T-cell (primary cell): ENCODE measurements at regions not wholly inside any gene's neighbourhood (a gene's known extent, or its start where the extent isn't known, plus 50 kb on each side); places are given as distances from the start of the nearest gene placed in this dataset.

Experiments
- ATAC-seq, 4 experiments: fragments of 200-7000 bp in 3 of 4; fragments of 150-1000 bp in 1 of 4; cut with Tn5 transposase; replicated peaks in 1 of 4; 1 replicate in 3 of 4; 2 replicates in 1 of 4; pipeline ENCODE4 v1.10.0; 2021; ENCODE audit warnings: moderate library complexity in 3 of 4, mild to moderate bottlenecking in 2 of 4, moderate number of reproducible peaks in 1 of 4
- CTCF ChIA-PET, 2 donors: fragments of 300-600 bp; sonication (Branson Sonifier 250); formaldehyde crosslinking; loops; one replicate each; lab custom pipeline; 2022; ENCODE audit warnings: antibody characterized with exemption in 2 of 2; lab: Charles Lee
- POLR2A ChIA-PET, 2 donors: fragments of 300-600 bp; sonication (Branson Sonifier 250); formaldehyde crosslinking; loops; one replicate each; lab custom pipeline; 2022; ENCODE audit warnings: antibody characterized with exemption in 2 of 2; lab: Charles Lee
- DNase-seq, 35 experiments: peaks; one replicate each; pipeline versions ENCODE4 v3.0.0 to v3.0.0-alpha.2; 2013 to 2023
- H3K27ac ChIP-seq: one replicate; pipeline ENCODE4 v1.5.1; 2013; ENCODE audit warnings: low read length
- H3K27me3 ChIP-seq, 2 experiments: replicated peaks in 1 of 2; 1 replicate in 1 of 2; 2 replicates in 1 of 2; pipeline versions ENCODE4 v1.6.1 to v1.7.0; 2013; ENCODE audit warnings: low read length in 1 of 2, mixed read lengths in 1 of 2; ENCODE audit not compliant: control insufficient read depth in 2 of 2, insufficient read depth in 2 of 2; ENCODE audit errors: extremely low read depth in 1 of 2
- H3K36me3 ChIP-seq, 2 donors: 1 replicate in 1 of 2; 2 replicates in 1 of 2; pipeline versions ENCODE4 v1.6.1 to v1.7.0; 2013; ENCODE audit warnings: low read length in 1 of 2; ENCODE audit not compliant: control insufficient read depth in 2 of 2, insufficient read depth in 1 of 2; ENCODE audit errors: extremely low read depth in 1 of 2
- H3K4me1 ChIP-seq, 2 experiments: 1 replicate in 1 of 2; 2 replicates in 1 of 2; pipeline versions ENCODE4 v1.6.1 to v1.7.0; 2013; ENCODE audit warnings: low read length in 2 of 2, mixed read lengths in 1 of 2; ENCODE audit not compliant: insufficient read depth in 2 of 2, control insufficient read depth in 1 of 2; ENCODE audit errors: extremely low read depth in 1 of 2
- H3K4me3 ChIP-seq, 2 donors: 1 replicate in 1 of 2; 2 replicates in 1 of 2; pipeline versions ENCODE4 v1.5.1 to v1.7.0; 2013; ENCODE audit warnings: mild to moderate bottlenecking in 2 of 2, low read length in 1 of 2, moderate library complexity in 1 of 2; ENCODE audit not compliant: control insufficient read depth in 1 of 2; ENCODE audit errors: extremely low read depth in 1 of 2
- H3K9me3 ChIP-seq: 2 replicates; pipeline ENCODE4 v1.7.0; 2013
- H3K27ac Mint-ChIP-seq, 2 donors: one replicate each; pipeline ENCODE4 v1.8.0; 2020 to 2021; ENCODE audit warnings: mild to moderate bottlenecking in 2 of 2, mixed read lengths in 2 of 2
- H3K27me3 Mint-ChIP-seq, 2 donors: one replicate each; pipeline ENCODE4 v1.8.0; 2021 to 2022; ENCODE audit warnings: mixed read lengths in 2 of 2
- H3K36me3 Mint-ChIP-seq: one replicate; pipeline ENCODE4 v1.8.0; 2021; ENCODE audit warnings: mixed read lengths
- H3K4me1 Mint-ChIP-seq, 3 donors: one replicate each; pipeline ENCODE4 v1.8.0; 2020 to 2022; ENCODE audit warnings: mixed read lengths in 3 of 3, mild to moderate bottlenecking in 1 of 3
- H3K4me3 Mint-ChIP-seq, 3 donors: one replicate each; pipeline ENCODE4 v1.8.0; 2020 to 2022; ENCODE audit warnings: mild to moderate bottlenecking in 3 of 3, mixed read lengths in 3 of 3, moderate library complexity in 3 of 3
- H3K9me3 Mint-ChIP-seq, 3 donors: one replicate each; pipeline ENCODE4 v1.8.0; 2020 to 2022; ENCODE audit warnings: mixed read lengths in 3 of 3
- WGBS: methylation state at CpG from one replicate; pipeline ENCODE4 v1.1.5; 2013; ENCODE audit warnings: missing lambda C conversion rate; ENCODE audit not compliant: insufficient coverage; 5-methylcytosine and 5-hydroxymethylcytosine counted together

- peaks cover 2 to 14% (median 7%) of the 10 kb centered on the region in 3 donors for H3K9me3 Mint-ChIP-seq
- WGBS, result no CpG with 5 or more reads among the region's 1 CpG
- H3K4me1 ChIP-seq, result no peaks in the 10 kb centered on the region
- ChIA-PET CTCF (no interaction called here), POLR2A (no interaction called here)
- no peaks in the 10 kb centered on the region for H3K27me3 Mint-ChIP-seq
- H3K27ac Mint-ChIP-seq, result no peak overlapping the region
- H3K36me3 ChIP-seq, result no peaks in the 10 kb centered on the region
- ATAC-seq (no peak), DNase-seq (no peak)
- H3K27ac ChIP-seq, result no peak overlapping the region
- H3K4me3 ChIP-seq, result no peak overlapping the region
- H3K36me3 Mint-ChIP-seq, result no peaks in the 10 kb centered on the region
- no peaks in the 10 kb centered on the region for H3K27me3 ChIP-seq
- H3K4me1 Mint-ChIP-seq, result no peaks in the 10 kb centered on the region
- H3K9me3 ChIP-seq, result peaks cover 2% of the 10 kb centered on the region
- no peak overlapping the region for H3K4me3 Mint-ChIP-seq
These were observed 871.7 kb upstream of the ADAMTS5 start for GRCh38 chr21:27838573-27838972.

DNA sequence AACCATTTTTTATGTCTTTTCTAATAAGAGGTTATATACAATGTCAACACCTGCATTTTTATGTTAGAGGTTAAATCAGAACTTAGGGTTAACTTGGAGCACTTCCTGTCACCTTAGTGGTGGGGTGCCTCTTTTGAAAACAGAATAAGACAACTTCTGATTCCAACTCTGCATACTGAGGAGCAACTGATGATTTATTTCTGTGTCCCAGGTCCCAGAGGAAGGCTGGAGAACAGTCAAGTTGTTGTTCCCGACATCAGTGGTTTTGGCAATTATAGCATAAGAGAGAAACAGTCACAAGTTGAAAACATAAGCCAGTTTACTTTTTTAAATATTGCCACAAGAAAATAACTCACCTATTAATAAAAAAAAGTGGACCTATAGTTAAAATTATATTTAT is 871.0 kb upstream of the ADAMTS5 start:
- H3K4me3 Mint-ChIP-seq, result no peak overlapping the region
- no peaks in the 10 kb centered on the region for H3K27me3 Mint-ChIP-seq
- peaks cover 2% of the 10 kb centered on the region for H3K9me3 ChIP-seq
- H3K4me1 Mint-ChIP-seq, result no peaks in the 10 kb centered on the region
- ChIA-PET CTCF (no interaction called here), POLR2A (no interaction called here)
- H3K27me3 ChIP-seq, result no peaks in the 10 kb centered on the region
- DNase-seq, result no peak
- no peak overlapping the region for H3K27ac Mint-ChIP-seq
- H3K4me1 ChIP-seq, result no peaks in the 10 kb centered on the region
- no CpG with 5 or more reads among the region's 1 CpG for WGBS
- no peaks in the 10 kb centered on the region for H3K36me3 Mint-ChIP-seq
- no peak overlapping the region for H3K27ac ChIP-seq
- H3K36me3 ChIP-seq, result no peaks in the 10 kb centered on the region
- peaks cover 2 to 10% (median 4%) of the 10 kb centered on the region in 3 donors for H3K9me3 Mint-ChIP-seq
- no peak overlapping the region for H3K4me3 ChIP-seq
- ATAC-seq, result no peak

GRCh38 chr21:27833298-27833697 is 866.4 kb upstream of the ADAMTS5 start:
- no peaks in the 10 kb centered on the region for H3K27me3 Mint-ChIP-seq
- no CpG with 5 or more reads among the region's 3 CpGs for WGBS
- DNase-seq, result no peak
- H3K9me3 Mint-ChIP-seq, result peaks cover 4 to 17% (median 10%) of the 10 kb centered on the region in 3 donors
- H3K36me3 ChIP-seq, result no peaks in the 10 kb centered on the region
- no peak overlapping the region for H3K27ac ChIP-seq
- no peak overlapping the region for H3K4me3 ChIP-seq
- no peak for ATAC-seq
- H3K4me3 Mint-ChIP-seq, result no peak overlapping the region
- no peaks in the 10 kb centered on the region for H3K4me1 ChIP-seq
- H3K36me3 Mint-ChIP-seq, result no peaks in the 10 kb centered on the region
- ChIA-PET CTCF (no interaction called here), POLR2A (no interaction called here)
- H3K27me3 ChIP-seq, result no peaks in the 10 kb centered on the region
- no peak overlapping the region for H3K27ac Mint-ChIP-seq
- no peaks in the 10 kb centered on the region for H3K4me1 Mint-ChIP-seq
- no peaks in the 10 kb centered on the region for H3K9me3 ChIP-seq

DNA sequence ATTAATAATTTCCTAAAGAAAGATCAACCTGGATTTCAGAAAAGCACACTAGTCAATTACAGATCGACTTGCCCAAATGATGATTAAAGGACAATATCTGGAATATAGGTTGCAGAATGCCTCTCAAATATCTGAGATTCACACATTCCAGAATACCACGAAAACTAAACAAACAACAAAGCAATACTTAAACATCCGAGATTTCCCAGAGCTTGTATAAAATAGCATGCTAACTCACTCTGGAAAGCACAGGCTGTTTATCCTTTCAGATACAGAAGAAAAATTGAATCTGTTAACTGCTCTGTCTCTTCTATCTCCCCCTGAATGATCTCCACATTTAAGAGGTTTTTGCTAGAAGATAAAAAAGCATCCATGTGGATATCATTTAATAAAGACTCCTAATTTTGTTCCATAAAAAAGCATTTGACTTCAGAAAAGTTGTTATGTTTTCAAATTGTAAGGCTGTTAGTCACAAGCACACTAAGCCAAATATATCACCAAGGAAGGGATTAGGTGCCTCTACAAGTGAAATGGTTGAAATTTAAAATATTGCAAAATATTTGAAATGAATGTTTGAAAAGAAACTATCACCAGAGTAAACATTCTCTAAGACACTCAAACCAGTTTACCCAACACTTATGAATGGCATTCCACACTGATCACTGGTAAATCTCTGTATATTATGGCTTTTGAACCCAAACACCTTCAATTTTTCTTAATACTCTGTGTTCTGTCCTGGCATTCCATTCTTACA is 865.1 kb upstream of the ADAMTS5 start:
- H3K4me3 Mint-ChIP-seq, result no peak overlapping the region
- no peaks in the 10 kb centered on the region for H3K4me1 Mint-ChIP-seq
- no peaks in the 10 kb centered on the region for H3K27me3 Mint-ChIP-seq
- DNase-seq, result no peak
- WGBS, result no CpG with 5 or more reads among the region's 3 CpGs
- no peak overlapping the region for H3K27ac Mint-ChIP-seq
- H3K27ac ChIP-seq, result no peak overlapping the region
- no peaks in the 10 kb centered on the region for H3K27me3 ChIP-seq
- ChIA-PET POLR2A (no interaction called here), CTCF (no interaction called here)
- no peak for ATAC-seq
- H3K9me3 ChIP-seq, result no peaks in the 10 kb centered on the region
- no peaks in the 10 kb centered on the region for H3K36me3 Mint-ChIP-seq
- no peak overlapping the region for H3K4me3 ChIP-seq
- peaks cover 5 to 24% (median 10%) of the 10 kb centered on the region in 3 donors for H3K9me3 Mint-ChIP-seq
- H3K4me1 ChIP-seq, result no peaks in the 10 kb centered on the region
- H3K36me3 ChIP-seq, result no peaks in the 10 kb centered on the region

DNA sequence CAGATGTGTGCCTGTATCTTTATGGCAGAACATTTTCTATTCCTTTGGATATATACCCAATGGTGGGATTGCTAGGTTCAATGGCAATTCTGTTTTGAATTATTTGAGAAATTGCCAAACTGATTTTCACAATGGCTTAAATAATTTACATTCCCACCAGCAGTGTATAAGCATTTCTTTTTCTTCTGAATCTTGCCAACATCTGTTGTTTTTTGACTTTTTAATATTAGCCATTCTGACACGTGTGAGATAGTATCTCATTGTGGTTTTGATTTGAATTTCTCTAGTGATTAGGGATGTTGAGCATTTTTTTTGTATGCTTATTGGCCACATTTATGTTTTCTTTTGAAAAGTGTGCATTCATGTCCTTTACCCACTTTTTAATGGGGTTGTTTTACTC is 864.3 kb upstream of the ADAMTS5 start:
- no peaks in the 10 kb centered on the region for H3K27me3 Mint-ChIP-seq
- no CpG with 5 or more reads among the region's 1 CpG for WGBS
- H3K27ac Mint-ChIP-seq, result no peak overlapping the region
- ChIA-PET CTCF (no interaction called here), POLR2A (no interaction called here)
- DNase-seq (no peak), ATAC-seq (no peak)
- Histone ChIP-seq H3K9me3 (no peaks in the 10 kb centered on the region), H3K27me3 (no peaks in the 10 kb centered on the region), H3K36me3 (no peaks in the 10 kb centered on the region), H3K27ac (no peak overlapping the region), H3K4me3 (no peak overlapping the region), H3K4me1 (no peaks in the 10 kb centered on the region)
- no peaks in the 10 kb centered on the region for H3K36me3 Mint-ChIP-seq
- H3K4me3 Mint-ChIP-seq, result no peak overlapping the region
- no peaks in the 10 kb centered on the region for H3K4me1 Mint-ChIP-seq
- H3K9me3 Mint-ChIP-seq, result peaks cover 8 to 25% (median 10%) of the 10 kb centered on the region in 3 donors

GRCh38 chr21:27827972-27828371 is 861.1 kb upstream of the ADAMTS5 start:
- ATAC-seq, result no peak
- no peak overlapping the region for H3K27ac Mint-ChIP-seq
- WGBS, result no CpG with 5 or more reads among the region's 3 CpGs

More at GRCh38 chr21:27827972-27828371, 861.1 kb upstream of the ADAMTS5 start:
- no peaks in the 10 kb centered on the region for H3K36me3 ChIP-seq
- no peak overlapping the region for H3K27ac ChIP-seq
- peaks cover 10 to 17% (median 12%) of the 10 kb centered on the region in 3 donors for H3K9me3 Mint-ChIP-seq
- no peak for DNase-seq
- H3K36me3 Mint-ChIP-seq, result no peaks in the 10 kb centered on the region
- no peaks in the 10 kb centered on the region for H3K4me1 Mint-ChIP-seq
- H3K4me3 ChIP-seq, result no peak overlapping the region
- no peaks in the 10 kb centered on the region for H3K9me3 ChIP-seq
- no peaks in the 10 kb centered on the region for H3K27me3 ChIP-seq
- H3K4me3 Mint-ChIP-seq, result no peak overlapping the region
- ChIA-PET POLR2A (no interaction called here), CTCF (no interaction called here)
- H3K4me1 ChIP-seq, result no peaks in the 10 kb centered on the region
- H3K27me3 Mint-ChIP-seq, result no peaks in the 10 kb centered on the region
